Osteocyte (in vitro differentiated cells): ENCODE measurements at regions not wholly inside any gene's neighbourhood (a gene's known extent, or its start where the extent isn't known, plus 50 kb on each side); places are given as distances from the start of the nearest gene placed in this dataset.

Experiments used
- DNase-seq: peaks from one replicate; pipeline ENCODE4 v3.0.0; 2021; ENCODE audit warnings: mixed read lengths; ENCODE audit not compliant: unreplicated experiment; ENCODE audit errors: extremely low spot score
- H3K27ac Mint-ChIP-seq: one replicate; pipeline ENCODE4 v1.8.0; 2021; ENCODE audit warnings: mild to moderate bottlenecking, mixed read lengths; ENCODE audit not compliant: unreplicated experiment
- H3K27me3 Mint-ChIP-seq: one replicate; pipeline ENCODE4 v1.8.0; 2021; ENCODE audit warnings: mixed read lengths; ENCODE audit not compliant: unreplicated experiment
- H3K36me3 Mint-ChIP-seq: one replicate; pipeline ENCODE4 v1.8.0; 2021; ENCODE audit warnings: mixed read lengths; ENCODE audit not compliant: unreplicated experiment
- H3K4me1 Mint-ChIP-seq: one replicate; pipeline ENCODE4 v1.8.0; 2021; ENCODE audit warnings: mixed read lengths; ENCODE audit not compliant: unreplicated experiment
- H3K4me3 Mint-ChIP-seq: one replicate; pipeline ENCODE4 v1.8.0; 2021; ENCODE audit warnings: mild to moderate bottlenecking, moderate library complexity, mixed read lengths; ENCODE audit not compliant: unreplicated experiment
- H3K9me3 Mint-ChIP-seq: one replicate; pipeline ENCODE4 v1.8.0; 2021; ENCODE audit warnings: mixed read lengths; ENCODE audit not compliant: unreplicated experiment
- TF ChIP-seq, protein P1 (sequence below): fragments of 200-600 bp; sonication (generic); IDR thresholded peaks from 2 replicates; pipeline ENCODE4 v1.5.0; 2021; ENCODE audit warnings: antibody characterized with exemption, mild to moderate bottlenecking, moderate library complexity

DNA sequence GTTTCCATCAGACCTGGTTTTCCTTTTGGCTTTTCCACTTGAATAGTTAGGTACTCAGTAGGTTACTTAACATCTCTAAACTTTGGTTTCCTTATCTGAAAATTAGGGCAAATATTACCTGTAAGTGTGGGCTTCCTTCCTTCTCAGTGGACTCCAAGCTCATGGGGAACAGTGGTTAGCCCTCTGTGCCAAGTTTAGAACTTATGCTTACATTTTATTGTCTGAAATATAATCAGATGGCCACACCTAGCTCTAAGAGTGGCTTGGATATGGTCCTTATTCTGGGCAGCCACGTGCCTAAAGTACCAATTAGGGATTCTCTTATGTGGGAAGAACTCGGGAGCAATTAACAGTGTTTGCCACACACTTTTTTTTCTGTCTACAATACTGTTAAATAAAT lies 133.9 kb downstream of the UCHL1 start:
- TF ChIP-seq, protein P1, sequence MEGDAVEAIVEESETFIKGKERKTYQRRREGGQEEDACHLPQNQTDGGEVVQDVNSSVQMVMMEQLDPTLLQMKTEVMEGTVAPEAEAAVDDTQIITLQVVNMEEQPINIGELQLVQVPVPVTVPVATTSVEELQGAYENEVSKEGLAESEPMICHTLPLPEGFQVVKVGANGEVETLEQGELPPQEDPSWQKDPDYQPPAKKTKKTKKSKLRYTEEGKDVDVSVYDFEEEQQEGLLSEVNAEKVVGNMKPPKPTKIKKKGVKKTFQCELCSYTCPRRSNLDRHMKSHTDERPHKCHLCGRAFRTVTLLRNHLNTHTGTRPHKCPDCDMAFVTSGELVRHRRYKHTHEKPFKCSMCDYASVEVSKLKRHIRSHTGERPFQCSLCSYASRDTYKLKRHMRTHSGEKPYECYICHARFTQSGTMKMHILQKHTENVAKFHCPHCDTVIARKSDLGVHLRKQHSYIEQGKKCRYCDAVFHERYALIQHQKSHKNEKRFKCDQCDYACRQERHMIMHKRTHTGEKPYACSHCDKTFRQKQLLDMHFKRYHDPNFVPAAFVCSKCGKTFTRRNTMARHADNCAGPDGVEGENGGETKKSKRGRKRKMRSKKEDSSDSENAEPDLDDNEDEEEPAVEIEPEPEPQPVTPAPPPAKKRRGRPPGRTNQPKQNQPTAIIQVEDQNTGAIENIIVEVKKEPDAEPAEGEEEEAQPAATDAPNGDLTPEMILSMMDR, result no peak
- no peak for DNase-seq

DNA sequence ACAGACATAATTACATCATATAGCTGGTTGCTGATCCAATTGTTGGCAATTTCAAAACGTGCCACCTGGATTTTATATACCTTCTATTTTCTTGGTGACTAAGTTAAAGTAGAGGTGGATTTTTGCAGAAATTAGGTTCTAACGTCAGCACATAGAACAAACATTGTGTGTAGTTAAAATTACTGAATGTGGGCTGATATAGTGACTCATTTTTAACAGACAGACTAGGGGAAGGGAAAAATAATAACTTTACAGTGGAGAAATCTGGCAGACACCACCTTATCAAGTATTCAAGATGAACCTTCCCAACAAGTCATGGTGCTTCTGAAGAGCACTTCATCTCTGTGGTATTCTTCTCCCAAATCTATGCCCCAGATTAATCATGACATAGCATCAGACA lies 134.5 kb downstream of the UCHL1 start:
- H3K36me3 Mint-ChIP-seq, result no peaks in the 10 kb centered on the region
- no peak for DNase-seq
- H3K27ac Mint-ChIP-seq, result no peak overlapping the region
- TF ChIP-seq, protein P1, result no peak
- no peaks in the 10 kb centered on the region for H3K4me1 Mint-ChIP-seq
- H3K4me3 Mint-ChIP-seq, result no peak overlapping the region
- peaks cover 10% of the 10 kb centered on the region for H3K27me3 Mint-ChIP-seq
- no peaks in the 10 kb centered on the region for H3K9me3 Mint-ChIP-seq

More for the DNA sequence above, 133.9 kb downstream of the UCHL1 start:
- Mint-ChIP-seq H3K36me3 (no peaks in the 10 kb centered on the region), H3K4me1 (no peaks in the 10 kb centered on the region), H3K27ac (no peak overlapping the region), H3K4me3 (no peak overlapping the region), H3K27me3 (peaks cover 7% of the 10 kb centered on the region), H3K9me3 (no peaks in the 10 kb centered on the region)

- no peak for DNase-seq
- H3K36me3 Mint-ChIP-seq, result no peaks in the 10 kb centered on the region
- H3K27ac Mint-ChIP-seq, result no peak overlapping the region
- H3K27me3 Mint-ChIP-seq, result peaks cover 19% of the 10 kb centered on the region
- no peak overlapping the region for H3K4me3 Mint-ChIP-seq
- no peaks in the 10 kb centered on the region for H3K9me3 Mint-ChIP-seq
- TF ChIP-seq, protein P1, result no peak
- no peaks in the 10 kb centered on the region for H3K4me1 Mint-ChIP-seq
These were observed 137.8 kb downstream of the UCHL1 start for GRCh38 chr4:41394481-41394894.

- no peak overlapping the region for H3K27ac Mint-ChIP-seq
- no peaks in the 10 kb centered on the region for H3K9me3 Mint-ChIP-seq
- DNase-seq, result no peak
- TF ChIP-seq, protein P1, result no peak
- peaks cover 19% of the 10 kb centered on the region for H3K27me3 Mint-ChIP-seq
- no peaks in the 10 kb centered on the region for H3K4me1 Mint-ChIP-seq
- H3K4me3 Mint-ChIP-seq, result no peak overlapping the region
- no peaks in the 10 kb centered on the region for H3K36me3 Mint-ChIP-seq
These were observed 139.5 kb downstream of the UCHL1 start for GRCh38 chr4:41396214-41396613.

GRCh38 chr4:41396869-41397268 lies 140.1 kb downstream of the UCHL1 start:
- DNase-seq, result no peak
- Mint-ChIP-seq H3K4me1 (no peaks in the 10 kb centered on the region), H3K27ac (no peak overlapping the region), H3K36me3 (no peaks in the 10 kb centered on the region), H3K4me3 (no peak overlapping the region), H3K27me3 (peaks cover 19% of the 10 kb centered on the region), H3K9me3 (no peaks in the 10 kb centered on the region)
- TF ChIP-seq, protein P1, result no peak
